Endodermal cell (in vitro differentiated cells): ENCODE measurements at regions not wholly inside any gene's neighbourhood (a gene's known extent, or its start where the extent isn't known, plus 50 kb on each side); places are given as distances from the start of the nearest gene placed in this dataset.

ENCODE experiments used
- DNase-seq: peaks from one replicate; pipeline ENCODE4 v3.0.0-alpha.2; 2017
- H3K27ac ChIP-seq: 2 replicates; pipeline ENCODE4 v1.5.1; 2013; ENCODE audit warnings: mild to moderate bottlenecking, low read depth, low read length, moderate library complexity
- H3K27me3 ChIP-seq: 2 replicates; pipeline ENCODE4 v1.6.1; 2013; ENCODE audit warnings: mild to moderate bottlenecking, low read length, moderate library complexity; ENCODE audit not compliant: insufficient read depth, control insufficient read depth, poor library complexity, severe bottlenecking
- H3K36me3 ChIP-seq: 2 replicates; pipeline ENCODE4 v1.7.0; 2013; ENCODE audit warnings: mild to moderate bottlenecking, low read length, moderate library complexity; ENCODE audit not compliant: control insufficient read depth, insufficient read depth
- H3K4me1 ChIP-seq: one replicate; pipeline ENCODE4 v1.7.0; 2013; ENCODE audit warnings: low read length; ENCODE audit not compliant: control insufficient read depth, insufficient read depth
- H3K4me3 ChIP-seq: 2 replicates; pipeline ENCODE4 v1.5.1; 2013; ENCODE audit warnings: mild to moderate bottlenecking, low read length, moderate library complexity
- H3K9ac ChIP-seq: 2 replicates; pipeline ENCODE4 v1.6.1; 2013; ENCODE audit warnings: mild to moderate bottlenecking, low read length, moderate library complexity; ENCODE audit not compliant: poor library complexity, severe bottlenecking; ENCODE audit errors: extremely low read depth
- H3K9me3 ChIP-seq: 2 replicates; pipeline ENCODE4 v1.6.1; 2013; ENCODE audit warnings: mild to moderate bottlenecking, low read length, moderate library complexity; ENCODE audit not compliant: control insufficient read depth
- H3K27ac Mint-ChIP-seq: 2 replicates; pipeline ENCODE4 v1.8.0; 2020; ENCODE audit warnings: mixed read lengths
- H3K27me3 Mint-ChIP-seq: 2 replicates; pipeline ENCODE4 v1.8.0; 2021; ENCODE audit warnings: mild to moderate bottlenecking, mixed read lengths; ENCODE audit not compliant: insufficient read depth
- H3K36me3 Mint-ChIP-seq: 2 replicates; pipeline ENCODE4 v1.8.0; 2020; ENCODE audit warnings: low read depth, mixed read lengths
- H3K4me1 Mint-ChIP-seq: 2 replicates; pipeline ENCODE4 v1.8.0; 2020; ENCODE audit warnings: mixed read lengths
- H3K4me3 Mint-ChIP-seq: 2 replicates; pipeline ENCODE4 v1.8.0; 2020; ENCODE audit warnings: mild to moderate bottlenecking, moderate library complexity, mixed read lengths
- H3K9me3 Mint-ChIP-seq: 2 replicates; pipeline ENCODE4 v1.8.0; 2020; ENCODE audit warnings: mild to moderate bottlenecking, mixed read lengths
- CTCF ChIP-seq: fragments of 200-600 bp; sonication (generic); conservative IDR thresholded peaks from 2 replicates; pipeline ENCODE4 v1.5.0; 2021; ENCODE audit warnings: antibody characterized with exemption, mild to moderate bottlenecking
- WGBS, 2 experiments: methylation state at CpG; one replicate each; pipeline versions ENCODE4 v1.1.5 to v1.1.7; 2013; ENCODE audit warnings: missing lambda C conversion rate in 2 of 2, mixed read lengths in 1 of 2; ENCODE audit not compliant: insufficient coverage in 1 of 2, insufficient read length in 1 of 2; 5-methylcytosine and 5-hydroxymethylcytosine counted together

- Mint-ChIP-seq H3K4me1 (peaks cover 10% of the 10 kb centered on the region), H3K36me3 (no peaks in the 10 kb centered on the region), H3K27ac (no peak overlapping the region), H3K4me3 (no peak overlapping the region), H3K9me3 (no peaks in the 10 kb centered on the region), H3K27me3 (no peaks in the 10 kb centered on the region)
- no peak for TF ChIP-seq CTCF
- 85 to 100% methylated on average over 1 to 2 of the region's 2 CpGs for WGBS, 2 experiments
- Histone ChIP-seq H3K9me3 (no peaks in the 10 kb centered on the region), H3K4me1 (no peaks in the 10 kb centered on the region), H3K36me3 (no peaks in the 10 kb centered on the region), H3K27ac (no peak overlapping the region), H3K4me3 (no peak overlapping the region), H3K27me3 (no peaks in the 10 kb centered on the region), H3K9ac (no peak overlapping the region)
- no peak for DNase-seq
These were observed 330.2 kb downstream of the OSTF1 start for GRCh38 chr9:75418518-75418917.

- H3K9me3 ChIP-seq: no peaks in the 10 kb centered on the region
- H3K27ac ChIP-seq: no peak overlapping the region
- TF ChIP-seq CTCF: no peak
- no peaks in the 10 kb centered on the region for H3K27me3 Mint-ChIP-seq
- no peaks in the 10 kb centered on the region for H3K4me1 Mint-ChIP-seq
- no peak overlapping the region for H3K4me3 Mint-ChIP-seq
- no peaks in the 10 kb centered on the region for H3K27me3 ChIP-seq
- no peaks in the 10 kb centered on the region for H3K36me3 ChIP-seq
- no peak overlapping the region for H3K9ac ChIP-seq
- H3K27ac Mint-ChIP-seq: no peak overlapping the region
- 98 to 100% methylated on average over 2 of the region's 2 CpGs for WGBS, 2 experiments
- DNase-seq: no peak
- no peaks in the 10 kb centered on the region for H3K36me3 Mint-ChIP-seq
- H3K9me3 Mint-ChIP-seq: no peaks in the 10 kb centered on the region
- H3K4me3 ChIP-seq: no peak overlapping the region
- H3K4me1 ChIP-seq: no peaks in the 10 kb centered on the region
These were observed 334.7 kb downstream of the OSTF1 start for GRCh38 chr9:75422944-75423522.

DNA sequence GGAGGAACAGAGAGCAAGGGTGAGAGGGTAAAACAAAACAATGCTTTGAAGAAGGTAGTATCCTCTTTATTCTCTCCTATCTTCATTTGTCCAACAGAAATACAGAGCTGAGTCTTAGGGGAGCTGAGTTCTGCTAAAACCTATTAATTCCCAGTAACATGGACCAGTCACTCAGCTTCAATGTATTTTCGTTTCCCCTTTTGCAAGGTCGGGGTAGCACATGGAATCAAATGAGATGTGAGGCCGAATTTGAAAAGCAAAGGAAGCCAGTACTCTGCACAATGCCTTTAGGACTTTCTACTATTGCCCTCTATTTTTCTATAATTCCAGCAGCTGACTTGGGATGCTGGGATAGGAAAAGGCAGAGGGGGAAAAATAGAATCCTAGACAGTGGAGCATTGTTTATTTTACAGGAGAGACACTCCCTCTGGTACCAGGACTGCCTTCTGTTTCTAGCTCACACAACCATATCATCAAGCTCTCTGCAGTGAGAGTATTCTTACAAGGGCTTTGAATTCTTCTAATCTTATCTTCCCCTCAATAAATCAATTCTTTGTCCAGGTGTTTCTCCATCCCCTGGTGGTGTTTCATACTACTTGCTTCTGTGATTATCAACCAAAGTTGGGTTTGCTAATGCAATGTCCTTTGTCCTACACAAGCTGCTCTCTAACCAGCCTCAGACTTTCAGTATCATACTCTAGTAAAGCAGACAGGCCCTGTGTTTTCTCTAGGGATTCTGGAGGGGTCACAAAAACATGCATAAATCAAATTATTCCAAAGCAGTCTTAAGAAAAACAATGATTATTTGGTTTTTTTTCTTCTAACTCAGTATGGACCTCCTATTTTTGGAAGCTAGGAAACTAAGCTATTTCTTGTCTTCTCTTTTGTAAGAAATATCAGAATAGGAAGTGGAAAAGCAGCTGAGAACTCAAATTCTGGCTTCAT is 341.5 kb downstream of the OSTF1 start:
- no peaks in the 10 kb centered on the region for H3K36me3 Mint-ChIP-seq
- WGBS, 2 experiments: 90 to 100% methylated on average over 2 to 3 of the region's 3 CpGs
- Histone ChIP-seq H3K4me1 (peaks cover 4% of the 10 kb centered on the region), H3K36me3 (no peaks in the 10 kb centered on the region), H3K9ac (no peak overlapping the region), H3K4me3 (no peak overlapping the region), H3K27ac (no peak overlapping the region), H3K9me3 (no peaks in the 10 kb centered on the region), H3K27me3 (no peaks in the 10 kb centered on the region)
- H3K27me3 Mint-ChIP-seq: peaks cover 2% of the 10 kb centered on the region
- no peak overlapping the region for H3K27ac Mint-ChIP-seq
- no peaks in the 10 kb centered on the region for H3K9me3 Mint-ChIP-seq
- no peak for DNase-seq
- TF ChIP-seq CTCF: no peak
- H3K4me1 Mint-ChIP-seq: peaks cover 6% of the 10 kb centered on the region
- H3K4me3 Mint-ChIP-seq: no peak overlapping the region
